HCT116 (cell line): ENCODE measurements at regions not wholly inside any gene's neighbourhood (a gene's known extent, or its start where the extent isn't known, plus 50 kb on each side); places are given as distances from the start of the nearest gene placed in this dataset.

Experiments
- ATAC-seq: fragments of 200-7000 bp; cut with Tn5 transposase; 2 replicates; pipeline ENCODE4 v1.9.1; 2020; ENCODE audit warnings: mild to moderate bottlenecking, moderate library complexity
- BruUV-seq: library from RNA; stranded (reverse); fragments of 400-500 nt; replicated peaks from 2 replicates; lab custom pipeline; 2021; lab: Mats Ljungman, UMichigan
- CTCF ChIA-PET: fragments of 300-600 bp; sonication (Branson Sonifier 250); formaldehyde crosslinking; loops from one replicate; lab custom pipeline; 2021; ENCODE audit warnings: antibody characterized with exemption; lab: Charles Lee
- POLR2A ChIA-PET: fragments of 300-600, 350-600 bp; sonication (Branson Sonifier 250); formaldehyde crosslinking; loops from one replicate; lab custom pipeline; 2021; ENCODE audit warnings: antibody characterized with exemption; lab: Charles Lee
- RAD21 ChIA-PET, 2 experiments: fragments of 300-600 bp; sonication (Branson Sonifier 250); formaldehyde crosslinking; loops; one replicate each; lab custom pipeline; 2023; ENCODE audit warnings: low total read pairs in 2 of 2; ENCODE audit not compliant: uncharacterized antibody in 2 of 2, unreplicated experiment in 2 of 2, low non-redundant PET in 1 of 2; lab: Charles Lee
- DNase-seq: peaks from one replicate; pipeline ENCODE4 v3.0.0-alpha.2; 2010; ENCODE audit warnings: low read depth, low spot score
- H2AFZ ChIP-seq: fragments of 200-600 bp; shearing (Covaris generic), sonication (generic); 2 replicates; pipeline ENCODE4 v1.6.1; 2017; ENCODE audit warnings: low read depth, mixed run types, mixed read lengths, antibody characterized with exemption, low read length; ENCODE audit not compliant: poor library complexity, severe bottlenecking
- H3K27ac ChIP-seq: 2 replicates; pipeline ENCODE4 v1.5.1; 2012; ENCODE audit warnings: low read depth, low read length
- H3K27me3 ChIP-seq: fragments of 200-600 bp; sonication (generic); 2 replicates; pipeline ENCODE4 v1.6.1; 2016; ENCODE audit warnings: mixed run types, low read length, mixed read lengths; ENCODE audit not compliant: insufficient read depth
- H3K36me3 ChIP-seq, 2 experiments: fragments of 200-500 bp in 1 of 2; fragments of 200-600 bp in 1 of 2; sonication (Bioruptor generic) in 1 of 2; sonication (generic) in 1 of 2; 2 replicates each; pipeline versions ENCODE4 v1.5.1 to v1.6.1; 2014 to 2016; ENCODE audit warnings: low read length in 2 of 2, inconsistent platforms in 1 of 2, mixed read lengths in 1 of 2, mixed run types in 1 of 2; ENCODE audit not compliant: insufficient read depth in 2 of 2, control insufficient read depth in 1 of 2
- H3K4me1 ChIP-seq, 2 experiments: fragments of 200-600 bp in 1 of 2; sonication (generic) in 1 of 2; 2 replicates each; pipeline versions ENCODE4 v1.5.1 to v1.6.1; 2012 to 2017; ENCODE audit warnings: low read length in 2 of 2, inconsistent platforms in 1 of 2, mild to moderate bottlenecking in 1 of 2, mixed read lengths in 1 of 2, mixed run types in 1 of 2, moderate library complexity in 1 of 2; ENCODE audit not compliant: insufficient read depth in 2 of 2, control insufficient read depth in 1 of 2
- H3K4me2 ChIP-seq: fragments of 200-600 bp; sonication (generic); 2 replicates; pipeline ENCODE4 v1.6.1; 2017; ENCODE audit warnings: mixed run types, low read length, mixed read lengths
- H3K4me3 ChIP-seq, 2 experiments: fragments of 200-600 bp in 1 of 2; sonication (generic) in 1 of 2; replicated peaks in 1 of 2; 2 replicates each; pipeline ENCODE4 v1.5.1; 2011 to 2016; ENCODE audit warnings: low read length in 2 of 2, control low read depth in 1 of 2, low read depth in 1 of 2, mild to moderate bottlenecking in 1 of 2, mixed read lengths in 1 of 2, mixed run types in 1 of 2
- H3K79me2 ChIP-seq: fragments of 200-600 bp; sonication (generic); 2 replicates; pipeline ENCODE4 v1.6.1; 2017; ENCODE audit warnings: mild to moderate bottlenecking, mixed run types, low read length, moderate library complexity, mixed read lengths; ENCODE audit not compliant: insufficient read depth
- H3K9ac ChIP-seq: fragments of 200-600 bp; sonication (generic); 2 replicates; pipeline ENCODE4 v1.6.1; 2016; ENCODE audit warnings: low read length, mixed read lengths
- H3K9me2 ChIP-seq: fragments of 200-600 bp; sonication (generic), shearing (Covaris generic); 2 replicates; pipeline ENCODE4 v1.6.1; 2017; ENCODE audit warnings: mixed run types, mild to moderate bottlenecking, moderate library complexity; ENCODE audit not compliant: insufficient read depth
- H3K9me3 ChIP-seq, 2 experiments: fragments of 200-500 bp in 1 of 2; fragments of 200-600 bp in 1 of 2; sonication (Bioruptor generic) in 1 of 2; sonication (generic) in 1 of 2; 2 replicates each; pipeline ENCODE4 v1.6.1; 2014 to 2017; ENCODE audit warnings: low read length in 2 of 2, mixed read lengths in 2 of 2, inconsistent platforms in 1 of 2, low read depth in 1 of 2, mild to moderate bottlenecking in 1 of 2, mixed run types in 1 of 2, moderate library complexity in 1 of 2; ENCODE audit not compliant: control insufficient read depth in 1 of 2, insufficient read depth in 1 of 2
- H4K20me1 ChIP-seq: fragments of 200-600 bp; sonication (generic), shearing (Covaris generic); 2 replicates; pipeline ENCODE4 v1.6.1; 2017; ENCODE audit warnings: mixed run types, mild to moderate bottlenecking, moderate library complexity; ENCODE audit not compliant: insufficient read depth
- ATF3 ChIP-seq: IDR thresholded peaks from 2 replicates; pipeline ENCODE4 v1.6.1; 2012
- CBX3 ChIP-seq: IDR thresholded peaks from 2 replicates; pipeline ENCODE4 v1.6.1; 2012; ENCODE audit warnings: low read depth
- ELF1 ChIP-seq: IDR thresholded peaks from 2 replicates; pipeline ENCODE4 v1.6.1; 2012; ENCODE audit warnings: low read depth, borderline replicate concordance
- EZH2 ChIP-seq: fragments of 200-600 bp; sonication (generic); IDR thresholded peaks from 2 replicates; pipeline ENCODE4 v1.6.1; 2017; ENCODE audit warnings: antibody characterized with exemption, mixed run types
- FOSL1 ChIP-seq: IDR thresholded peaks from 2 replicates; pipeline ENCODE4 v1.6.1; 2012; ENCODE audit warnings: low read depth
- JUND ChIP-seq: IDR thresholded peaks from 2 replicates; pipeline ENCODE4 v1.6.1; 2012
- MAX ChIP-seq: IDR thresholded peaks from 2 replicates; pipeline ENCODE4 v1.6.1; 2012
- POLR2A ChIP-seq: IDR thresholded peaks from 2 replicates; pipeline ENCODE4 v1.7.0; 2011; ENCODE audit warnings: borderline replicate concordance; ENCODE audit not compliant: insufficient read depth, insufficient read length; ENCODE audit errors: extremely low read depth
- REST ChIP-seq: IDR thresholded peaks from 2 replicates; pipeline ENCODE4 v1.6.1; 2012; ENCODE audit warnings: low read depth
- SIN3A ChIP-seq: IDR thresholded peaks from 2 replicates; pipeline ENCODE4 v1.6.1; 2012; ENCODE audit warnings: low read depth
- SP1 ChIP-seq: IDR thresholded peaks from 2 replicates; pipeline ENCODE4 v1.6.1; 2012; ENCODE audit warnings: low read depth
- SRF ChIP-seq: IDR thresholded peaks from 2 replicates; pipeline ENCODE4 v1.6.1; 2012; ENCODE audit warnings: low read depth
- TCF7L2 ChIP-seq: IDR thresholded peaks from 2 replicates; pipeline ENCODE4 v1.7.0; 2011; ENCODE audit warnings: borderline replicate concordance, inconsistent platforms; ENCODE audit not compliant: insufficient read depth, insufficient read length; ENCODE audit errors: extremely low read depth
- YY1 ChIP-seq: IDR thresholded peaks from 2 replicates; pipeline ENCODE4 v1.6.1; 2011; ENCODE audit warnings: low read length, low read depth, moderate library complexity, mild to moderate bottlenecking; ENCODE audit not compliant: insufficient replicate concordance; ENCODE audit errors: extremely low read depth
- ZFX ChIP-seq: fragments of 450-650 bp; IDR thresholded peaks from 2 replicates; pipeline ENCODE4 v1.6.1; 2017
- ZNF274 ChIP-seq: fragments of 200-500 bp; sonication (Bioruptor generic); IDR thresholded peaks from 2 replicates; pipeline ENCODE4 v1.6.1; 2014; ENCODE audit warnings: mild to moderate bottlenecking, low read depth, low read length, inconsistent platforms
- intact Hi-C: fragments of 100-400 bp; cut with micrococcal nuclease; formaldehyde crosslinking; loops from 2 replicates; pipeline ENCODE4 v1.10.0; 2022

GRCh38 chr6:133688705-133689492 lies 200.0 kb upstream of the TCF21 start (continued):
- TF ChIP-seq SP1 (no peak), JUND (no peak)

GRCh38 chr6:133689863-133690262 lies 199.1 kb upstream of the TCF21 start:
- Histone ChIP-seq H3K9me3 (no peaks in the 10 kb centered on the region), H3K27me3 (no peaks in the 10 kb centered on the region), H3K4me3 (no peak overlapping the region), H3K4me1 (no peaks in the 10 kb centered on the region), H3K27ac (no peak overlapping the region), H2AFZ (no peak overlapping the region), H3K36me3 (no peaks in the 10 kb centered on the region), H3K79me2 (no peaks in the 10 kb centered on the region), H3K9me2 (no peaks in the 10 kb centered on the region), H3K9ac (no peak overlapping the region), H4K20me1 (no peaks in the 10 kb centered on the region), H3K4me2 (no peak overlapping the region)
- ChIA-PET POLR2A (no interaction called here), CTCF (no interaction called here), RAD21 (no interaction called here)
- DNase-seq = no peak
- BruUV-seq = no TSS peak
- no peak for TF ChIP-seq ELF1
- TF ChIP-seq ZNF274 = no peak
- no peak for TF ChIP-seq YY1
- TF ChIP-seq FOSL1 = no peak
- no peak for TF ChIP-seq SRF
- TF ChIP-seq EZH2 = no peak
- no peak for TF ChIP-seq POLR2A
- TF ChIP-seq MAX = no peak
- no peak for TF ChIP-seq ZFX
- TF ChIP-seq REST = no peak
- no peak for TF ChIP-seq SIN3A
- no peak for TF ChIP-seq CBX3
- no peak for TF ChIP-seq TCF7L2
- no peak for TF ChIP-seq ATF3
- intact Hi-C loops = no loop called here
- ATAC-seq = no peak
